ENCODE measurements at regions not wholly inside any gene's neighbourhood (a gene's known extent, or its start where the extent isn't known, plus 50 kb on each side); places are given as distances from the start of the nearest gene placed in this dataset.

DNA sequence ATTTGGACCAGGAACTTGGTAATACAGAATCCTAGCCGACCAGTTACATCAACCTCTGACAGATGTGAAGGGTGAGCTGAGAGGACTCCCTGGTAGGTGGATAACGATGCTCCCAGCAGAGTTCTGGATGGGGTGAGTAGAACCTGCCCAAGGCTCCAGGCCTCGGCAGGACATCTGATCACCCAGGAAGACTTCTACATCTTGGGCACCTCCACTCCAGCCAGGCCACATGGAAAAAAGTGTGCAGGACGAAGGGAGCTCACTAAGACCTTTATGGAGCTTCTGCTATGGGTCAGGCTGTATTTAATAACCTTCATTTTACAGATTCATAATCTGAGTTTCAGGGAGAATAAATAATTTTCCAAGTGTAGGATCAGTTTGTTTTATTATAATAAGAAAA lies 1028.7 kb downstream of the BCL11B start:
- WGBS, result 85% methylated on average over 4 of the region's 4 CpGs
- no peak for DNase-seq (ENCODE audit: low spot score in 2 of 2)
- H3K27ac ChIP-seq, result no peak overlapping the region
- no peaks in the 10 kb centered on the region for H3K9me3 ChIP-seq
- no peaks in the 10 kb centered on the region for H3K27me3 ChIP-seq
- H3K4me1 ChIP-seq, result peaks cover 3% of the 10 kb centered on the region
- TF ChIP-seq, protein P1, sequence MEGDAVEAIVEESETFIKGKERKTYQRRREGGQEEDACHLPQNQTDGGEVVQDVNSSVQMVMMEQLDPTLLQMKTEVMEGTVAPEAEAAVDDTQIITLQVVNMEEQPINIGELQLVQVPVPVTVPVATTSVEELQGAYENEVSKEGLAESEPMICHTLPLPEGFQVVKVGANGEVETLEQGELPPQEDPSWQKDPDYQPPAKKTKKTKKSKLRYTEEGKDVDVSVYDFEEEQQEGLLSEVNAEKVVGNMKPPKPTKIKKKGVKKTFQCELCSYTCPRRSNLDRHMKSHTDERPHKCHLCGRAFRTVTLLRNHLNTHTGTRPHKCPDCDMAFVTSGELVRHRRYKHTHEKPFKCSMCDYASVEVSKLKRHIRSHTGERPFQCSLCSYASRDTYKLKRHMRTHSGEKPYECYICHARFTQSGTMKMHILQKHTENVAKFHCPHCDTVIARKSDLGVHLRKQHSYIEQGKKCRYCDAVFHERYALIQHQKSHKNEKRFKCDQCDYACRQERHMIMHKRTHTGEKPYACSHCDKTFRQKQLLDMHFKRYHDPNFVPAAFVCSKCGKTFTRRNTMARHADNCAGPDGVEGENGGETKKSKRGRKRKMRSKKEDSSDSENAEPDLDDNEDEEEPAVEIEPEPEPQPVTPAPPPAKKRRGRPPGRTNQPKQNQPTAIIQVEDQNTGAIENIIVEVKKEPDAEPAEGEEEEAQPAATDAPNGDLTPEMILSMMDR (IDR thresholded peaks at IDR 0.05), result no peak
- TF ChIP-seq EP300 (IDR thresholded peaks at IDR 0.05) (no peak), POLR2AphosphoS5 (IDR thresholded peaks at IDR 0.05) (no peak), POLR2A (IDR thresholded peaks at IDR 0.05) (no peak)
- H3K4me3 ChIP-seq, result no peak overlapping the region
- no peaks in the 10 kb centered on the region for H3K36me3 ChIP-seq

DNA sequence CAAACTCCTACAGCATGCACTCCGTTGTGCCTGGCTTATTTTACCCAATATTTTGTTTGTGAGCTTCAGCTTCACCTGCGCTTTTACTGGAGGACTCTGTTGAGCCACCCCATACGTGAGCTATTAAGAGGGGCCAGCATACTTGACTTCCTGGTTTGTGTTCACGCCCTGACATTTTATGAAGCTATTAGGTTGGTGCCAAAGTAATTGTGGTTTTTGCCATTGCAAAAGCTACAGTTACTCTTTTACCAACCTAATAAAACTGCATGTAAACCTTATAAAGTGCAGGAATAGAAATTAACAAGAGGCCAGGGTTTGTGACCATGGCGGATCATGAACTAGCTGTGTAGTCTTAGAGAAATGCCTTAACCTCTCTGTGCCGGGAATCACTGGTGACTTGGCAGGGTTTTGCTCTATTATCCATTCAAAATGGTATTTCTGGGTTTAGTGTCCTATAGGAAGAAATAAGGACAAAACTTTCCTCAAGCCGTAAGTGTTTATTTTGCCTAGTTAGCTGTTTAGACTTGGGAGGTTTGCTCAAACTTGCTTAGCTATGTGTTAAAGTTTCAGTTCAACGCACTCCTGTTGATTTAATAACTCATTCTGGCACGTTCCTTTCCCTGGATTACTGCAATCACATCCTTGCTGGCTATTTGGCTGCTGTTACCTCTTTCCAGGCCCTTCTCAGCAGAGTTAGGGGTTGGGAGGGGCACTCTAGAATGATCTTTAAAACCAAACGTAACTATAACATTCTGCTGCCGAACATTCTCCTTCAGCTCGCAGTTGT lies 1027.6 kb downstream of the BCL11B start:
- Histone ChIP-seq H3K36me3 (no peaks in the 10 kb centered on the region), H3K27me3 (no peaks in the 10 kb centered on the region), H3K4me3 (no peak overlapping the region), H3K27ac (no peak overlapping the region), H3K9me3 (no peaks in the 10 kb centered on the region), H3K4me1 (peaks cover 3% of the 10 kb centered on the region)
- DNase-seq (ENCODE audit: low spot score in 2 of 2), result no peak
- WGBS, result 49% methylated on average over 12 of the region's 12 CpGs
- TF ChIP-seq, protein P1 (IDR thresholded peaks at IDR 0.05), result no peak
- no peak for TF ChIP-seq EP300 (IDR thresholded peaks at IDR 0.05)
- no peak for TF ChIP-seq POLR2A (IDR thresholded peaks at IDR 0.05)
- TF ChIP-seq POLR2AphosphoS5 (IDR thresholded peaks at IDR 0.05), result no peak

DNA sequence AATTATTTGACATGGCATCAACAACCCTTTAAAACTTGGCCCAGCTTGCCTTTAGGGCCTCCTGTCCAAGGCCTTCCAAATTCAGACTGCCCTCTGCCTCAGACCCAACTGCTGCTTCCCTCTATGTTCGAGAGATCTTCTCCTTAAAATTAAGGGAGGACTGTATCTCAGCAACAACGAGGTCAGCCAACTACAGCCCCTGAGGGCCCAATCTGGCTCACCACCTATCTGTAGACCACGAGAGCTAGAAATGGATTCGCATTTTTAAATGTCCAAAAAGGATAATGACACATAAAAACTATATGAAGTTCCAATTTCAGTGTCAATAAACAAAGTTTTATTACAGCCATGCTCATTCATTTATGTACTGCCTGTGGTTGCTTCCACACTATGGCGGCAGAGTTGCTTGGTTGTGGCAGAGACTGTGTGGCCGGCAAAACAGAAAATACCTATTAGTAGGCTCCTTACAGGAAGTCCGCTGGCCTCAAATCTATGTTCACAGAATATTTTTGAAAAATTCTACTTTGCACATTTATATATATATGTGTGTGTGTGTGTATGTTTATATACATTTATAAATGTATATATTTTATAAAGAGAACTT lies 1026.9 kb downstream of the BCL11B start:
- TF ChIP-seq, protein P1 (IDR thresholded peaks at IDR 0.05), result no peak
- TF ChIP-seq POLR2A (IDR thresholded peaks at IDR 0.05) (no peak), POLR2AphosphoS5 (IDR thresholded peaks at IDR 0.05) (no peak), EP300 (IDR thresholded peaks at IDR 0.05) (no peak)
- H3K27ac ChIP-seq, result no peak overlapping the region
- no peak overlapping the region for H3K4me3 ChIP-seq
- no peaks in the 10 kb centered on the region for H3K27me3 ChIP-seq
- DNase-seq (ENCODE audit: low spot score in 2 of 2), result no peak
- 75% methylated on average over 7 of the region's 7 CpGs for WGBS
- H3K36me3 ChIP-seq, result no peaks in the 10 kb centered on the region
- no peaks in the 10 kb centered on the region for H3K9me3 ChIP-seq
- H3K4me1 ChIP-seq, result peaks cover 3% of the 10 kb centered on the region

DNA sequence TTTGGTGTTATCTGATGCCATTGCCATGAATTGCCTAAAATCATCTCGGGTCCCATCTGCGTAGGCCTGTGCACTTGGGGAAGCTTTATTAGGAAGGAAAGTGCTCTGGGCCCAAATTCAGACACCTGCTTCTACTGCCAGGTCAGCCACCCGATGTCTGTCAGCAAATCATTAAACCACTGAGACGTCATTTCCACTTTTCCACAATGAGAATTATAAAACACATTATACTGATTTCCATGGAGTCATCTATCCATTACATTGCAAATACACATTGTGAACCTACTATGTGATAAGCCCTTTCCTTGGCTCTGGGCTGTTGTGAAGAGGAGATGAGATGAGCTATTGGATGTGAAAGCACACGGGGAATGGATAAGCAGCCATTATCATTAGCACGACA lies 1022.9 kb downstream of the BCL11B start:
- H3K27me3 ChIP-seq, result no peaks in the 10 kb centered on the region
- H3K4me3 ChIP-seq, result no peak overlapping the region
- H3K27ac ChIP-seq, result no peak overlapping the region
- TF ChIP-seq POLR2A (IDR thresholded peaks at IDR 0.05), result no peak
- no peak for TF ChIP-seq POLR2AphosphoS5 (IDR thresholded peaks at IDR 0.05)
- no peak for TF ChIP-seq EP300 (IDR thresholded peaks at IDR 0.05)
- TF ChIP-seq, protein P1 (IDR thresholded peaks at IDR 0.05), result no peak
- WGBS, result 98% methylated on average over 6 of the region's 6 CpGs
- peaks cover 3% of the 10 kb centered on the region for H3K4me1 ChIP-seq
- no peaks in the 10 kb centered on the region for H3K36me3 ChIP-seq
- H3K9me3 ChIP-seq, result no peaks in the 10 kb centered on the region
- DNase-seq (ENCODE audit: low spot score in 2 of 2), result no peak

DNA sequence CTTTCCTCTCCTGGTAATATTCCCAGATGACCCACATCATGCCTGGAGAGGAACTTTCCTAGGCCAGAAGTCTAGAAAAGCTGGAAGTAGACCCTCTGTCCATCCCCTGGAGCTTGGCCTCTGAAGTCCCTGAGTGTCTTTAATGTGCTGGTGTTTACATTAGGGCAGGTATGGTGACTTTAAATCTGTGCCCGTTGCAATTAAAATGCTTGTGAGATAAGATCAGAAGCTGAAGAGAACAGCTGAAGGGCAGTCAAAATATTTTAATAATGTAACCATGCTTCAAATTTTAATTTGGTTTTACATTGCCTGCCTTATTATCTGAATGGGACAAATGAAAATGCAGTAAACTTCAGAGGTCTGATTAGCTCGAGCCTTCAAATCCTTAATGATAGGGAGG lies 1022.5 kb downstream of the BCL11B start:
- DNase-seq (ENCODE audit: low spot score in 2 of 2), result no peak
- WGBS, result 48% methylated on average over 2 of the region's 2 CpGs
- H3K9me3 ChIP-seq, result no peaks in the 10 kb centered on the region
- no peak for TF ChIP-seq POLR2A (IDR thresholded peaks at IDR 0.05)
- TF ChIP-seq, protein P1 (IDR thresholded peaks at IDR 0.05), result no peak
- H3K36me3 ChIP-seq, result no peaks in the 10 kb centered on the region
- no peak overlapping the region for H3K4me3 ChIP-seq
- H3K27ac ChIP-seq, result no peak overlapping the region
- no peaks in the 10 kb centered on the region for H3K27me3 ChIP-seq
- H3K4me1 ChIP-seq, result peaks cover 2% of the 10 kb centered on the region

Measured in suprapubic skin (tissue), 4 donors.